ENCODE measurements at regions not wholly inside any gene's neighbourhood (a gene's known extent, or its start where the extent isn't known, plus 50 kb on each side); places are given as distances from the start of the nearest gene placed in this dataset.

DNA sequence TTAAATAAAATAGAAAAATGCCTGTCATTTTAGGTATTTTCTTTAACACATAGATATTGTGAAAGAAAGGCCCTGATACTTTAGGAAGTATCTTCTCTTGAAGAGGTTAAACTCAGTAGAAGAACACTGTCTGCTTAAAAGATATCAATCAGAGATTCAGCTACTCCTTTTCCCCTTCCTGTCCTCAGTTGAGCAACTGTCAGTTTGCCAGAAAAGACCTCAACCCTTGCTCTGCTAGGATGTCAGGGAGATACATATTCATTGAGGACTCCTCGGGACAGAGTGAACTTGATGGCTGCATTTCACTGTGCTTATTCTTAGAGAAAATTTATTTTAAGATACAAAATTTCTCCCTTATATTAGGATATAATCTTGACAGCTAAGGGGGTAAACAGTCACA, 173.6 kb upstream of the CACNA2D1 start:
- H3K9me3 ChIP-seq (ENCODE audit: control insufficient read depth in 1 of 2, insufficient read depth in 1 of 2, low read depth in 1 of 2, low read length in 2 of 2), result 0 out of 4 replicates have a peak, but pooled peaks cover 0 to 3% of the 10 kb centered on the region in 2 experiments
- H3K4me2 ChIP-seq (ENCODE audit: low read length), result no peak overlapping the region
- no peak overlapping the region for H3K4me3 ChIP-seq (replicated peaks in 1 of 2; ENCODE audit: low read depth in 1 of 2, low read length in 2 of 2)
- H3K36me3 ChIP-seq (ENCODE audit: control insufficient read depth in 1 of 2, insufficient read depth in 2 of 2, low read length in 2 of 2), result no peaks in the 10 kb centered on the region
- H3K27ac ChIP-seq (ENCODE audit: low read depth, low read length), result no peak overlapping the region
- ChIA-PET RAD21 (ENCODE audit: low non-redundant PET in 1 of 2, low total read pairs in 2 of 2, uncharacterized antibody in 2 of 2, unreplicated experiment in 2 of 2) (no interaction called here), POLR2A (no interaction called here), CTCF (no interaction called here)
- intact Hi-C loops (cut with micrococcal nuclease), result no loop called here
- no peaks in the 10 kb centered on the region for H3K9me2 ChIP-seq (ENCODE audit: insufficient read depth)
- H4K20me1 ChIP-seq (ENCODE audit: insufficient read depth), result no peaks in the 10 kb centered on the region
- no peak overlapping the region for H3K9ac ChIP-seq (ENCODE audit: low read length)
- TF ChIP-seq, protein P1, sequence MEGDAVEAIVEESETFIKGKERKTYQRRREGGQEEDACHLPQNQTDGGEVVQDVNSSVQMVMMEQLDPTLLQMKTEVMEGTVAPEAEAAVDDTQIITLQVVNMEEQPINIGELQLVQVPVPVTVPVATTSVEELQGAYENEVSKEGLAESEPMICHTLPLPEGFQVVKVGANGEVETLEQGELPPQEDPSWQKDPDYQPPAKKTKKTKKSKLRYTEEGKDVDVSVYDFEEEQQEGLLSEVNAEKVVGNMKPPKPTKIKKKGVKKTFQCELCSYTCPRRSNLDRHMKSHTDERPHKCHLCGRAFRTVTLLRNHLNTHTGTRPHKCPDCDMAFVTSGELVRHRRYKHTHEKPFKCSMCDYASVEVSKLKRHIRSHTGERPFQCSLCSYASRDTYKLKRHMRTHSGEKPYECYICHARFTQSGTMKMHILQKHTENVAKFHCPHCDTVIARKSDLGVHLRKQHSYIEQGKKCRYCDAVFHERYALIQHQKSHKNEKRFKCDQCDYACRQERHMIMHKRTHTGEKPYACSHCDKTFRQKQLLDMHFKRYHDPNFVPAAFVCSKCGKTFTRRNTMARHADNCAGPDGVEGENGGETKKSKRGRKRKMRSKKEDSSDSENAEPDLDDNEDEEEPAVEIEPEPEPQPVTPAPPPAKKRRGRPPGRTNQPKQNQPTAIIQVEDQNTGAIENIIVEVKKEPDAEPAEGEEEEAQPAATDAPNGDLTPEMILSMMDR (IDR thresholded peaks at IDR 0.05 in 2 of 3, conservative IDR thresholded peaks at IDR 0.05 in 1 of 3; ENCODE audit: borderline replicate concordance in 1 of 3, insufficient read depth in 1 of 3, low read depth in 2 of 3, low read length in 2 of 3), result no peak
- no peak for TF ChIP-seq RAD21 (IDR thresholded peaks at IDR 0.05; ENCODE audit: low read depth)
- no peak for TF ChIP-seq ZNF274 (IDR thresholded peaks at IDR 0.05; ENCODE audit: low read depth, low read length)
- no peak for TF ChIP-seq SP1 (IDR thresholded peaks at IDR 0.05; ENCODE audit: low read depth)
- TF ChIP-seq EZH2phosphoT487 (IDR thresholded peaks at IDR 0.05; ENCODE audit: borderline replicate concordance), result no peak
- no TSS peak for BruUV-seq (replicated peaks)
- no peaks in the 10 kb centered on the region for H3K79me2 ChIP-seq (ENCODE audit: insufficient read depth, low read length)
- no peak overlapping the region for H2AFZ ChIP-seq (ENCODE audit: low read depth, low read length, poor library complexity, severe bottlenecking)
- H3K4me1 ChIP-seq (ENCODE audit: control insufficient read depth in 1 of 2, insufficient read depth in 2 of 2, low read length in 2 of 2), result no peaks in the 10 kb centered on the region
- no peak for DNase-seq (ENCODE audit: low read depth, low spot score)
- no peaks in the 10 kb centered on the region for H3K27me3 ChIP-seq (ENCODE audit: insufficient read depth, low read length)
- no peak for ATAC-seq

DNA sequence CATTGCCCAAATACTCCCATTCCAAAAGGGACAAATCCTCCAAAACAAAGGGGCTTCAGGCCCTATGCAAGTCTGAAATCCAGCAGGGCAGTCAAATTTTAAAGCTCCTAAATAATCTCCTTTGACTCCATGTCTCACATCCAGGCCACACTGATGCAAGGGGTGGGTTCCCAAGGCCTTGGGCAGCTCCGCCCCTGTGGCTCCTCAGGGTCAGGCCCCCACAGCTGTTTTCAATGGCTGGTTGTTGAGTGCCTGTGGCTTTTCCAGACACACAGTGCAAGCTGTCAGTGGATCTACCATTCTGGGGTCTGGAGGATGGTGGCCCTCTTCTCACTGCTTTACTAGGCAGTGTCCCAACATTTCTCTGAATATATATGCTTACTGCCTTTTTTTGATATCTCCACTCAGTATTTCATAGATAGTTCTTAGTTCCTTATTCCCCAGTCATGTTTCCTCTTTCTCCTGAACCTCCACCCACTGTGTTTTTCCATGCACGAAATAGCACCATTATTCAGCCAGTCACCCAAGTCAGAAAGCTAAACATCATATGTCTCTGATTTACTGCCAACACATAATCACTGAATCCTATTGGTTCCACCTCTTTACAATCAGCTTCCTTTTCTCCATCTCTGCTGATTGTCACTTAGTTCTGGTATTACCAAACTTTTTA, 172.6 kb upstream of the CACNA2D1 start:
- H3K9ac ChIP-seq (ENCODE audit: low read length), result no peak overlapping the region
- BruUV-seq (replicated peaks), result no TSS peak
- no peaks in the 10 kb centered on the region for H3K9me2 ChIP-seq (ENCODE audit: insufficient read depth)
- CTCF ChIA-PET, result interaction anchor here (1.0 kb wide), 1 partner anchor 11 kb away, joined by 3 read pairs; no protein-coding TSS in a partner anchor
- no peaks in the 10 kb centered on the region for H3K27me3 ChIP-seq (ENCODE audit: insufficient read depth, low read length)
- H3K4me2 ChIP-seq (ENCODE audit: low read length), result no peak overlapping the region
- no peaks in the 10 kb centered on the region for H4K20me1 ChIP-seq (ENCODE audit: insufficient read depth)
- no peaks in the 10 kb centered on the region for H3K79me2 ChIP-seq (ENCODE audit: insufficient read depth, low read length)
- no peak overlapping the region for H3K4me3 ChIP-seq (replicated peaks in 1 of 2; ENCODE audit: low read depth in 1 of 2, low read length in 2 of 2)
- H2AFZ ChIP-seq (ENCODE audit: low read depth, low read length, poor library complexity, severe bottlenecking), result no peak overlapping the region
- intact Hi-C loops (cut with micrococcal nuclease), result no loop called here
- no peak overlapping the region for H3K27ac ChIP-seq (ENCODE audit: low read depth, low read length)
- no peaks in the 10 kb centered on the region for H3K36me3 ChIP-seq (ENCODE audit: control insufficient read depth in 1 of 2, insufficient read depth in 2 of 2, low read length in 2 of 2)
- RAD21 ChIA-PET (ENCODE audit: low non-redundant PET in 1 of 2, low total read pairs in 2 of 2, uncharacterized antibody in 2 of 2, unreplicated experiment in 2 of 2), result no interaction called here
- H3K9me3 ChIP-seq (ENCODE audit: control insufficient read depth in 1 of 2, insufficient read depth in 1 of 2, low read depth in 1 of 2, low read length in 2 of 2), result 0 out of 4 replicates have a peak, but pooled peaks cover 0 to under 1% of the 10 kb centered on the region in 2 experiments
- DNase-seq (ENCODE audit: low read depth, low spot score) (no peak), ATAC-seq (no peak)
- POLR2A ChIA-PET, result no interaction called here
- no peaks in the 10 kb centered on the region for H3K4me1 ChIP-seq (ENCODE audit: control insufficient read depth in 1 of 2, insufficient read depth in 2 of 2, low read length in 2 of 2)
- no peak for TF ChIP-seq JUND (IDR thresholded peaks at IDR 0.05)
- no peak for TF ChIP-seq YY1 (IDR thresholded peaks at IDR 0.05; ENCODE audit: extremely low read depth, insufficient replicate concordance, low read depth, low read length)
- TF ChIP-seq SP1 (IDR thresholded peaks at IDR 0.05; ENCODE audit: low read depth), result no peak
- no peak for TF ChIP-seq MAX (IDR thresholded peaks at IDR 0.05)
- TF ChIP-seq TCF7L2 (IDR thresholded peaks at IDR 0.05; ENCODE audit: borderline replicate concordance, extremely low read depth, insufficient read depth, insufficient read length), result no peak
- TF ChIP-seq FOSL1 (IDR thresholded peaks at IDR 0.05; ENCODE audit: low read depth), result no peak
- no peak for TF ChIP-seq ZBTB33 (IDR thresholded peaks at IDR 0.05; ENCODE audit: extremely low read depth, insufficient replicate concordance, low read length)
- no peak for TF ChIP-seq EGR1 (IDR thresholded peaks at IDR 0.05; ENCODE audit: low read depth)
- TF ChIP-seq, protein P1 (IDR thresholded peaks at IDR 0.05 in 2 of 3, conservative IDR thresholded peaks at IDR 0.05 in 1 of 3; ENCODE audit: borderline replicate concordance in 1 of 3, insufficient read depth in 1 of 3, low read depth in 2 of 3, low read length in 2 of 3), result no peak
